Mesenchymal stem cell (in vitro differentiated cells and primary cell): ENCODE measurements at regions not wholly inside any gene's neighbourhood (a gene's known extent, or its start where the extent isn't known, plus 50 kb on each side); places are given as distances from the start of the nearest gene placed in this dataset.

Experiments
- DNase-seq: peaks from one replicate; pipeline ENCODE4 v3.0.0-alpha.2; 2013
- H2AFZ ChIP-seq: one replicate; pipeline ENCODE4 v1.6.1; 2013; ENCODE audit warnings: low read depth, mild to moderate bottlenecking, control low read depth, inconsistent platforms, low read length, moderate library complexity
- H2AK5ac ChIP-seq: 2 replicates; pipeline ENCODE4 v1.6.1; 2013; ENCODE audit warnings: low read length, moderate library complexity, mild to moderate bottlenecking, inconsistent platforms; ENCODE audit not compliant: severe bottlenecking
- H2BK120ac ChIP-seq: one replicate; pipeline ENCODE4 v1.6.1; 2013; ENCODE audit warnings: low read depth, mild to moderate bottlenecking, inconsistent platforms, low read length, moderate library complexity
- H2BK12ac ChIP-seq, 2 experiments: one replicate each; pipeline ENCODE4 v1.6.1; 2013; ENCODE audit warnings: inconsistent platforms in 2 of 2, low read length in 2 of 2, mild to moderate bottlenecking in 2 of 2, moderate library complexity in 2 of 2, control low read depth in 1 of 2
- H2BK15ac ChIP-seq: one replicate; pipeline ENCODE4 v1.6.1; 2013; ENCODE audit warnings: mild to moderate bottlenecking, low read depth, inconsistent platforms; ENCODE audit not compliant: poor library complexity, severe bottlenecking
- H2BK5ac ChIP-seq: 2 replicates; pipeline ENCODE4 v1.6.1; 2013; ENCODE audit warnings: low read depth, mild to moderate bottlenecking, low read length, control low read depth, inconsistent platforms; ENCODE audit not compliant: poor library complexity, severe bottlenecking
- H3K14ac ChIP-seq, 2 experiments: one replicate each; pipeline ENCODE4 v1.6.1; 2013; ENCODE audit warnings: inconsistent platforms in 2 of 2, low read length in 2 of 2, control low read depth in 1 of 2, mild to moderate bottlenecking in 1 of 2, moderate library complexity in 1 of 2
- H3K18ac ChIP-seq, 2 experiments: one replicate each; pipeline ENCODE4 v1.6.1; 2013; ENCODE audit warnings: inconsistent platforms in 2 of 2, low read length in 2 of 2, control low read depth in 1 of 2, low read depth in 1 of 2, mild to moderate bottlenecking in 1 of 2
- H3K23ac ChIP-seq, 2 experiments: one replicate each; pipeline ENCODE4 v1.6.1; 2013; ENCODE audit warnings: inconsistent platforms in 2 of 2, low read length in 2 of 2, mild to moderate bottlenecking in 2 of 2, moderate library complexity in 2 of 2, control low read depth in 1 of 2
- H3K27ac ChIP-seq: 2 replicates; pipeline ENCODE4 v1.5.1; 2013; ENCODE audit warnings: mild to moderate bottlenecking, moderate library complexity, low read length, control low read depth, inconsistent platforms; ENCODE audit not compliant: poor library complexity, severe bottlenecking
- H3K27me3 ChIP-seq, 2 experiments: 2 replicates each; pipeline versions ENCODE4 v1.6.1 to v1.7.0; 2013; ENCODE audit warnings: low read length in 2 of 2, mild to moderate bottlenecking in 2 of 2, moderate library complexity in 2 of 2, control low read depth in 1 of 2, inconsistent platforms in 1 of 2; ENCODE audit not compliant: control insufficient read depth in 1 of 2, insufficient read depth in 1 of 2
- H3K36me3 ChIP-seq, 2 experiments: 2 replicates each; pipeline versions ENCODE4 v1.6.1 to v1.7.0; 2013; ENCODE audit warnings: low read length in 2 of 2, control low read depth in 1 of 2, inconsistent platforms in 1 of 2, low read depth in 1 of 2, mild to moderate bottlenecking in 1 of 2; ENCODE audit not compliant: insufficient read depth in 2 of 2, control insufficient read depth in 1 of 2
- H3K4ac ChIP-seq, 2 experiments: one replicate each; pipeline ENCODE4 v1.6.1; 2013; ENCODE audit warnings: inconsistent platforms in 2 of 2, low read length in 2 of 2, mild to moderate bottlenecking in 2 of 2, moderate library complexity in 2 of 2, control low read depth in 1 of 2, low read depth in 1 of 2
- H3K4me1 ChIP-seq: 2 replicates; pipeline ENCODE4 v1.6.1; 2013; ENCODE audit warnings: low read depth, low read length, control low read depth; ENCODE audit not compliant: control insufficient read depth, insufficient read depth
- H3K4me2 ChIP-seq: 2 replicates; pipeline ENCODE4 v1.6.1; 2013; ENCODE audit warnings: low read length, mild to moderate bottlenecking, inconsistent platforms; ENCODE audit not compliant: poor library complexity, severe bottlenecking
- H3K4me3 ChIP-seq, 2 experiments: 2 replicates each; pipeline versions ENCODE4 v1.5.1 to v1.7.0; 2013; ENCODE audit warnings: low read length in 2 of 2, mild to moderate bottlenecking in 2 of 2, control low read depth in 1 of 2, low read depth in 1 of 2; ENCODE audit not compliant: insufficient read depth in 1 of 2
- H3K79me1 ChIP-seq: replicated peaks from 2 replicates; pipeline ENCODE4 v1.6.1; 2013; ENCODE audit warnings: mild to moderate bottlenecking, control low read depth, low read length, inconsistent platforms; ENCODE audit not compliant: poor library complexity, severe bottlenecking
- H3K9ac ChIP-seq: 2 replicates; pipeline ENCODE4 v1.7.0; 2013; ENCODE audit warnings: mild to moderate bottlenecking, low read length, moderate library complexity
- H3K9me3 ChIP-seq: 2 replicates; pipeline ENCODE4 v1.7.0; 2013; ENCODE audit warnings: mild to moderate bottlenecking, low read length; ENCODE audit not compliant: control insufficient read depth
- H4K8ac ChIP-seq: one replicate; pipeline ENCODE4 v1.6.1; 2013; ENCODE audit warnings: inconsistent platforms, mild to moderate bottlenecking, low read length, moderate library complexity
- H4K91ac ChIP-seq: one replicate; pipeline ENCODE4 v1.6.1; 2013; ENCODE audit warnings: mild to moderate bottlenecking, low read length, inconsistent platforms
- WGBS: methylation state at CpG from one replicate; pipeline ENCODE4 v1.1.7; 2013; ENCODE audit warnings: mixed read lengths; 5-methylcytosine and 5-hydroxymethylcytosine counted together

- H3K14ac ChIP-seq: no peak overlapping the region
- H2BK120ac ChIP-seq: no peak overlapping the region
- no peak overlapping the region for H3K4me3 ChIP-seq
- H3K4me2 ChIP-seq: no peak overlapping the region
- H2AFZ ChIP-seq: no peak overlapping the region
- H2BK5ac ChIP-seq: no peak overlapping the region
- no peaks in the 10 kb centered on the region for H3K4me1 ChIP-seq
- no peak for DNase-seq
- H3K27ac ChIP-seq: no peak overlapping the region
- H3K36me3 ChIP-seq: no peaks in the 10 kb centered on the region
- no peak overlapping the region for H4K8ac ChIP-seq
- no peak overlapping the region for H2BK12ac ChIP-seq
- H3K79me1 ChIP-seq: no peaks in the 10 kb centered on the region
- H2BK15ac ChIP-seq: no peak overlapping the region
- H2AK5ac ChIP-seq: no peak overlapping the region
- H3K18ac ChIP-seq: no peak overlapping the region
- H3K27me3 ChIP-seq: no peaks in the 10 kb centered on the region
- H3K9ac ChIP-seq: no peak overlapping the region
- H3K4ac ChIP-seq: no peak overlapping the region
- no peak overlapping the region for H4K91ac ChIP-seq
- H3K9me3 ChIP-seq: no peaks in the 10 kb centered on the region
- 92% methylated on average over 2 of the region's 3 CpGs for WGBS
- H3K23ac ChIP-seq: no peak overlapping the region
Observed at GRCh38 chrY:15259286-15259685, 735.0 kb downstream of the NLGN4Y start.

GRCh38 chrY:15286572-15286971 lies 762.2 kb downstream of the NLGN4Y start:
- Histone ChIP-seq H2BK15ac (no peak overlapping the region), H2BK5ac (no peak overlapping the region), H3K36me3 (no peaks in the 10 kb centered on the region), H3K4me1 (no peaks in the 10 kb centered on the region), H3K14ac (no peak overlapping the region), H2AFZ (no peak overlapping the region), H3K4me3 (no peak overlapping the region), H2BK12ac (no peak overlapping the region), H3K4ac (no peak overlapping the region), H4K91ac (no peak overlapping the region), H3K9ac (no peak overlapping the region), H3K27ac (no peak overlapping the region), H3K79me1 (no peaks in the 10 kb centered on the region), H2AK5ac (no peak overlapping the region), H3K9me3 (no peaks in the 10 kb centered on the region), H2BK120ac (no peak overlapping the region), H4K8ac (no peak overlapping the region), H3K4me2 (no peak overlapping the region), H3K27me3 (no peaks in the 10 kb centered on the region), H3K18ac (no peak overlapping the region), H3K23ac (no peak overlapping the region)
- 55% methylated on average over 1 of the region's 1 CpG for WGBS
- no peak for DNase-seq

GRCh38 chrY:15289821-15290220 lies 765.5 kb downstream of the NLGN4Y start:
- DNase-seq: no peak
- H3K14ac ChIP-seq: no peak overlapping the region
- no peak overlapping the region for H3K27ac ChIP-seq
- no peaks in the 10 kb centered on the region for H3K27me3 ChIP-seq
- H3K4me2 ChIP-seq: no peak overlapping the region
- 72% methylated on average over 2 of the region's 2 CpGs for WGBS
- no peaks in the 10 kb centered on the region for H3K79me1 ChIP-seq
- H2BK5ac ChIP-seq: no peak overlapping the region
- no peaks in the 10 kb centered on the region for H3K36me3 ChIP-seq
- no peak overlapping the region for H4K8ac ChIP-seq
- no peak overlapping the region for H3K23ac ChIP-seq
- H3K4me3 ChIP-seq: no peak overlapping the region
- H4K91ac ChIP-seq: no peak overlapping the region
- H3K18ac ChIP-seq: no peak overlapping the region
- no peak overlapping the region for H2AK5ac ChIP-seq
- no peak overlapping the region for H2BK12ac ChIP-seq
- no peak overlapping the region for H3K9ac ChIP-seq
- H2AFZ ChIP-seq: no peak overlapping the region
- H2BK120ac ChIP-seq: no peak overlapping the region
- H3K4me1 ChIP-seq: no peaks in the 10 kb centered on the region
- no peak overlapping the region for H2BK15ac ChIP-seq
- H3K9me3 ChIP-seq: no peaks in the 10 kb centered on the region
- H3K4ac ChIP-seq: no peak overlapping the region

- Histone ChIP-seq H2AFZ (no peak overlapping the region), H3K4me1 (no peaks in the 10 kb centered on the region), H3K14ac (no peak overlapping the region), H2BK5ac (no peak overlapping the region), H3K27me3 (no peaks in the 10 kb centered on the region), H2BK120ac (no peak overlapping the region), H3K36me3 (no peaks in the 10 kb centered on the region), H3K9me3 (no peaks in the 10 kb centered on the region), H3K9ac (no peak overlapping the region), H3K27ac (no peak overlapping the region), H3K4ac (no peak overlapping the region), H3K4me2 (no peak overlapping the region), H3K79me1 (no peaks in the 10 kb centered on the region), H3K18ac (no peak overlapping the region), H2BK12ac (no peak overlapping the region), H2AK5ac (no peak overlapping the region), H4K8ac (no peak overlapping the region), H3K23ac (no peak overlapping the region), H4K91ac (no peak overlapping the region), H3K4me3 (no peak overlapping the region), H2BK15ac (no peak overlapping the region)
- DNase-seq: no peak
- WGBS: 64% methylated on average over 8 of the region's 8 CpGs
Observed at GRCh38 chrY:15292881-15293280, 768.6 kb downstream of the NLGN4Y start.
